ENCODE measurements at regions not wholly inside any gene's neighbourhood (a gene's known extent, or its start where the extent isn't known, plus 50 kb on each side); places are given as distances from the start of the nearest gene placed in this dataset.

- TF ChIP-seq, protein P1, sequence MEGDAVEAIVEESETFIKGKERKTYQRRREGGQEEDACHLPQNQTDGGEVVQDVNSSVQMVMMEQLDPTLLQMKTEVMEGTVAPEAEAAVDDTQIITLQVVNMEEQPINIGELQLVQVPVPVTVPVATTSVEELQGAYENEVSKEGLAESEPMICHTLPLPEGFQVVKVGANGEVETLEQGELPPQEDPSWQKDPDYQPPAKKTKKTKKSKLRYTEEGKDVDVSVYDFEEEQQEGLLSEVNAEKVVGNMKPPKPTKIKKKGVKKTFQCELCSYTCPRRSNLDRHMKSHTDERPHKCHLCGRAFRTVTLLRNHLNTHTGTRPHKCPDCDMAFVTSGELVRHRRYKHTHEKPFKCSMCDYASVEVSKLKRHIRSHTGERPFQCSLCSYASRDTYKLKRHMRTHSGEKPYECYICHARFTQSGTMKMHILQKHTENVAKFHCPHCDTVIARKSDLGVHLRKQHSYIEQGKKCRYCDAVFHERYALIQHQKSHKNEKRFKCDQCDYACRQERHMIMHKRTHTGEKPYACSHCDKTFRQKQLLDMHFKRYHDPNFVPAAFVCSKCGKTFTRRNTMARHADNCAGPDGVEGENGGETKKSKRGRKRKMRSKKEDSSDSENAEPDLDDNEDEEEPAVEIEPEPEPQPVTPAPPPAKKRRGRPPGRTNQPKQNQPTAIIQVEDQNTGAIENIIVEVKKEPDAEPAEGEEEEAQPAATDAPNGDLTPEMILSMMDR (IDR thresholded peaks at IDR 0.05): no peak
- H3K9me3 Mint-ChIP-seq (ENCODE audit: low read depth): peaks cover 3% of the 10 kb centered on the region
- no peak overlapping the region for H3K27ac Mint-ChIP-seq (ENCODE audit: unreplicated experiment)
- no peak for DNase-seq (ENCODE audit: low spot score)
- H3K27me3 Mint-ChIP-seq (ENCODE audit: low read depth): peaks cover 3% of the 10 kb centered on the region
- H3K4me1 Mint-ChIP-seq (ENCODE audit: low read depth): no peaks in the 10 kb centered on the region
- H3K4me3 Mint-ChIP-seq (ENCODE audit: unreplicated experiment): no peak overlapping the region
- peaks cover 4% of the 10 kb centered on the region for H3K36me3 Mint-ChIP-seq (ENCODE audit: low read depth)
These were observed 208.7 kb upstream of the KCTD3 start for GRCh38 chr1:215358356-215358755.

GRCh38 chr1:215360031-215360430, 207.1 kb upstream of the KCTD3 start:
- no peak overlapping the region for H3K27ac Mint-ChIP-seq (ENCODE audit: unreplicated experiment)
- TF ChIP-seq, protein P1 (IDR thresholded peaks at IDR 0.05): no peak
- no peak overlapping the region for H3K4me3 Mint-ChIP-seq (ENCODE audit: unreplicated experiment)

DNA sequence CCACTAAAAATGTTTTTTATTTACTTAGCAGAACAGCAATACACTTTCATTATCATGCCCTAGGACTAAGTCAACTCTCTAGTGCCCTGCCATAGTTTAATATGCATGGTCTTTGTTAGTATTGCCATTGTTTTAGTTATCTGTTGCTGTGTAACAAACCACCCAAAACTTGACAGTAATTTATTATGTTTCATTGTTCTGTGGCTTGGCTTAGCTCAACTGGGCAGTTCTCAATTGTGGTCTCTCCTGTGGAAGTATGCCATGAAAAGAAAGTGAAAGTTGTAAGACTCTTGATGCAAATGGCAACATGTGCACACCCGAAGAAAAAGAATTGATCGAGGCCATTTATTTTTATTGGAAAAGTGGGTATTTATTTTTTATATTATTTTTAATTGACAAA, 206.3 kb upstream of the KCTD3 start:
- H3K27me3 Mint-ChIP-seq (ENCODE audit: low read depth): peaks cover 3% of the 10 kb centered on the region
- TF ChIP-seq, protein P1 (IDR thresholded peaks at IDR 0.05): no peak
- no peak overlapping the region for H3K4me3 Mint-ChIP-seq (ENCODE audit: unreplicated experiment)
- DNase-seq (ENCODE audit: low spot score): no peak
- H3K36me3 Mint-ChIP-seq (ENCODE audit: low read depth): peaks cover 4% of the 10 kb centered on the region
- no peak overlapping the region for H3K27ac Mint-ChIP-seq (ENCODE audit: unreplicated experiment)
- H3K9me3 Mint-ChIP-seq (ENCODE audit: low read depth): peaks cover 8% of the 10 kb centered on the region
- H3K4me1 Mint-ChIP-seq (ENCODE audit: low read depth): no peaks in the 10 kb centered on the region

More at GRCh38 chr1:215360031-215360430, 207.1 kb upstream of the KCTD3 start:
- no peaks in the 10 kb centered on the region for H3K4me1 Mint-ChIP-seq (ENCODE audit: low read depth)
- DNase-seq (ENCODE audit: low spot score): no peak
- peaks cover 4% of the 10 kb centered on the region for H3K36me3 Mint-ChIP-seq (ENCODE audit: low read depth)
- H3K9me3 Mint-ChIP-seq (ENCODE audit: low read depth): peaks cover 8% of the 10 kb centered on the region
- H3K27me3 Mint-ChIP-seq (ENCODE audit: low read depth): peaks cover 3% of the 10 kb centered on the region

- peaks cover 12% of the 10 kb centered on the region for H3K4me1 Mint-ChIP-seq (ENCODE audit: low read depth)
- no peak overlapping the region for H3K4me3 Mint-ChIP-seq (ENCODE audit: unreplicated experiment)
- no peak for DNase-seq (ENCODE audit: low spot score)
- H3K27ac Mint-ChIP-seq (ENCODE audit: unreplicated experiment): no peak overlapping the region
- H3K27me3 Mint-ChIP-seq (ENCODE audit: low read depth): no peaks in the 10 kb centered on the region
- H3K36me3 Mint-ChIP-seq (ENCODE audit: low read depth): no peaks in the 10 kb centered on the region
- TF ChIP-seq, protein P1 (IDR thresholded peaks at IDR 0.05): no peak
- H3K9me3 Mint-ChIP-seq (ENCODE audit: low read depth): no peaks in the 10 kb centered on the region
These were observed 191.7 kb upstream of the KCTD3 start for GRCh38 chr1:215375381-215375780.

- H3K36me3 Mint-ChIP-seq (ENCODE audit: low read depth): no peaks in the 10 kb centered on the region
- peaks cover 12% of the 10 kb centered on the region for H3K4me1 Mint-ChIP-seq (ENCODE audit: low read depth)
- H3K9me3 Mint-ChIP-seq (ENCODE audit: low read depth): no peaks in the 10 kb centered on the region
- TF ChIP-seq, protein P1 (IDR thresholded peaks at IDR 0.05): no peak
- H3K4me3 Mint-ChIP-seq (ENCODE audit: unreplicated experiment): no peak overlapping the region
- peak overlapping the region; percentile 25 for H3K27ac Mint-ChIP-seq (ENCODE audit: unreplicated experiment)
- no peaks in the 10 kb centered on the region for H3K27me3 Mint-ChIP-seq (ENCODE audit: low read depth)
- no peak for DNase-seq (ENCODE audit: low spot score)
These were observed 190.4 kb upstream of the KCTD3 start for GRCh38 chr1:215376544-215377264.
